IMR-90 (cell line): ENCODE measurements at regions not wholly inside any gene's neighbourhood (a gene's known extent, or its start where the extent isn't known, plus 50 kb on each side); places are given as distances from the start of the nearest gene placed in this dataset.

Experiments
- BHLHE40 ChIP-seq: fragments of 150-350 bp; IDR thresholded peaks from 2 replicates; pipeline ENCODE4 v1.6.1; 2016; ENCODE audit warnings: mild to moderate bottlenecking, low read depth, low read length
- CEBPB ChIP-seq: IDR thresholded peaks from 2 replicates; pipeline ENCODE4 v1.6.1; 2012; ENCODE audit warnings: low read depth, low read length, improper control_type of control experiment
- FOS ChIP-seq: fragments of 150-350 bp; IDR thresholded peaks from 2 replicates; pipeline ENCODE4 v1.6.1; 2016; ENCODE audit warnings: low read depth, low read length
- MAFK ChIP-seq: IDR thresholded peaks from 2 replicates; pipeline ENCODE4 v1.6.1; 2012; ENCODE audit warnings: low read depth, low read length, improper control_type of control experiment
- MAZ ChIP-seq: IDR thresholded peaks from 2 replicates; pipeline ENCODE4 v1.6.1; 2012; ENCODE audit warnings: low read depth, mild to moderate bottlenecking, low read length, improper control_type of control experiment, moderate library complexity, borderline replicate concordance
- MXI1 ChIP-seq: IDR thresholded peaks from 2 replicates; pipeline ENCODE4 v1.6.1; 2012; ENCODE audit warnings: low read depth, mild to moderate bottlenecking, low read length, moderate library complexity, borderline replicate concordance
- POLR2A ChIP-seq: IDR thresholded peaks from 2 replicates; pipeline ENCODE4 v1.6.1; 2012; ENCODE audit warnings: mild to moderate bottlenecking, low read depth, low read length
- RAD21 ChIP-seq: IDR thresholded peaks from 2 replicates; pipeline ENCODE4 v1.6.1; 2012; ENCODE audit warnings: low read length, improper control_type of control experiment
- RCOR1 ChIP-seq: IDR thresholded peaks from 2 replicates; pipeline ENCODE4 v1.6.1; 2012; ENCODE audit warnings: mild to moderate bottlenecking, low read length, improper control_type of control experiment; ENCODE audit not compliant: insufficient replicate concordance
- RFX5 ChIP-seq: IDR thresholded peaks from 2 replicates; pipeline ENCODE4 v1.8.0; 2012; ENCODE audit warnings: low read depth, mild to moderate bottlenecking, low read length, moderate library complexity
- SMC3 ChIP-seq: fragments of 150-350 bp; IDR thresholded peaks from 2 replicates; pipeline ENCODE4 v1.6.1; 2016; ENCODE audit warnings: low read depth, mild to moderate bottlenecking, antibody characterized with exemption, low read length, moderate library complexity
- TF ChIP-seq, protein P1 (sequence below): conservative IDR thresholded peaks from 2 replicates; pipeline ENCODE4 v1.5.1; 2012; ENCODE audit warnings: mild to moderate bottlenecking, low read depth, low read length, improper control_type of control experiment
- TF ChIP-seq, protein P2 (sequence below): fragments of 150-350 bp; IDR thresholded peaks from 2 replicates; pipeline ENCODE4 v1.6.1; 2016; ENCODE audit warnings: low read depth, mild to moderate bottlenecking, low read length, moderate library complexity, borderline replicate concordance
- TF ChIP-seq, protein P3 (sequence below): fragments of 150-350 bp; IDR thresholded peaks from 2 replicates; pipeline ENCODE4 v1.6.1; 2017; ENCODE audit warnings: mild to moderate bottlenecking, antibody characterized with exemption, low read length, low read depth

DNA sequence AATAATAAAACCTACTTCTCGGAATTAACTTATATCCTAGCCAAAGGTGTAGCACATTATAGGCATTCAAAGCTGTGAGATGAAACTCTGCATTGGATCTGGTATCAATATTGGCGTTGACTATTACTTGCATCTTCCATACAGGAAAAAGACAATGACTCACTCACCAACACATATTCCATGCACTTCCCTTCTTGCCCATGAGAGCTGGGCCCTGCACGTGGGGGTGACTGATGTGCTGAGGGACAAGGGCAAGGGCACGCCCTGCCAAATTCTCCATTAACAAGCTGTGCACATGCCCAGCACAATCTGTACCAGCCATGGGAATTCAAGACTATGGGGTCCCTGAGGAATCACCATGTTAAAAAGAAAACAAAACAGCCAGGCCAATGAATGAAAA is 188.1 kb upstream of the PDE1C start:
- TF ChIP-seq, protein P1, sequence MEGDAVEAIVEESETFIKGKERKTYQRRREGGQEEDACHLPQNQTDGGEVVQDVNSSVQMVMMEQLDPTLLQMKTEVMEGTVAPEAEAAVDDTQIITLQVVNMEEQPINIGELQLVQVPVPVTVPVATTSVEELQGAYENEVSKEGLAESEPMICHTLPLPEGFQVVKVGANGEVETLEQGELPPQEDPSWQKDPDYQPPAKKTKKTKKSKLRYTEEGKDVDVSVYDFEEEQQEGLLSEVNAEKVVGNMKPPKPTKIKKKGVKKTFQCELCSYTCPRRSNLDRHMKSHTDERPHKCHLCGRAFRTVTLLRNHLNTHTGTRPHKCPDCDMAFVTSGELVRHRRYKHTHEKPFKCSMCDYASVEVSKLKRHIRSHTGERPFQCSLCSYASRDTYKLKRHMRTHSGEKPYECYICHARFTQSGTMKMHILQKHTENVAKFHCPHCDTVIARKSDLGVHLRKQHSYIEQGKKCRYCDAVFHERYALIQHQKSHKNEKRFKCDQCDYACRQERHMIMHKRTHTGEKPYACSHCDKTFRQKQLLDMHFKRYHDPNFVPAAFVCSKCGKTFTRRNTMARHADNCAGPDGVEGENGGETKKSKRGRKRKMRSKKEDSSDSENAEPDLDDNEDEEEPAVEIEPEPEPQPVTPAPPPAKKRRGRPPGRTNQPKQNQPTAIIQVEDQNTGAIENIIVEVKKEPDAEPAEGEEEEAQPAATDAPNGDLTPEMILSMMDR: no peak
- TF ChIP-seq POLR2A: no peak
- TF ChIP-seq CEBPB: no peak
- TF ChIP-seq, protein P2, sequence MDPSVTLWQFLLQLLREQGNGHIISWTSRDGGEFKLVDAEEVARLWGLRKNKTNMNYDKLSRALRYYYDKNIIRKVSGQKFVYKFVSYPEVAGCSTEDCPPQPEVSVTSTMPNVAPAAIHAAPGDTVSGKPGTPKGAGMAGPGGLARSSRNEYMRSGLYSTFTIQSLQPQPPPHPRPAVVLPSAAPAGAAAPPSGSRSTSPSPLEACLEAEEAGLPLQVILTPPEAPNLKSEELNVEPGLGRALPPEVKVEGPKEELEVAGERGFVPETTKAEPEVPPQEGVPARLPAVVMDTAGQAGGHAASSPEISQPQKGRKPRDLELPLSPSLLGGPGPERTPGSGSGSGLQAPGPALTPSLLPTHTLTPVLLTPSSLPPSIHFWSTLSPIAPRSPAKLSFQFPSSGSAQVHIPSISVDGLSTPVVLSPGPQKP: no peak
- no peak for TF ChIP-seq RCOR1
- no peak for TF ChIP-seq MAFK
- TF ChIP-seq FOS: no peak
- TF ChIP-seq, protein P3, sequence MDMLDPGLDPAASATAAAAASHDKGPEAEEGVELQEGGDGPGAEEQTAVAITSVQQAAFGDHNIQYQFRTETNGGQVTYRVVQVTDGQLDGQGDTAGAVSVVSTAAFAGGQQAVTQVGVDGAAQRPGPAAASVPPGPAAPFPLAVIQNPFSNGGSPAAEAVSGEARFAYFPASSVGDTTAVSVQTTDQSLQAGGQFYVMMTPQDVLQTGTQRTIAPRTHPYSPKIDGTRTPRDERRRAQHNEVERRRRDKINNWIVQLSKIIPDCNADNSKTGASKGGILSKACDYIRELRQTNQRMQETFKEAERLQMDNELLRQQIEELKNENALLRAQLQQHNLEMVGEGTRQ: no peak
- TF ChIP-seq RFX5: no peak
- no peak for TF ChIP-seq SMC3
- no peak for TF ChIP-seq RAD21
- TF ChIP-seq MAZ: no peak
- no peak for TF ChIP-seq MXI1
- TF ChIP-seq BHLHE40: no peak
